Endodermal cell (in vitro differentiated cells): ENCODE measurements at regions not wholly inside any gene's neighbourhood (a gene's known extent, or its start where the extent isn't known, plus 50 kb on each side); places are given as distances from the start of the nearest gene placed in this dataset.

ENCODE experiments used
- DNase-seq: peaks from one replicate; pipeline ENCODE4 v3.0.0-alpha.2; 2017
- H3K27ac ChIP-seq: 2 replicates; pipeline ENCODE4 v1.5.1; 2013; ENCODE audit warnings: mild to moderate bottlenecking, low read depth, low read length, moderate library complexity
- H3K27me3 ChIP-seq: 2 replicates; pipeline ENCODE4 v1.6.1; 2013; ENCODE audit warnings: mild to moderate bottlenecking, low read length, moderate library complexity; ENCODE audit not compliant: insufficient read depth, control insufficient read depth, poor library complexity, severe bottlenecking
- H3K36me3 ChIP-seq: 2 replicates; pipeline ENCODE4 v1.7.0; 2013; ENCODE audit warnings: mild to moderate bottlenecking, low read length, moderate library complexity; ENCODE audit not compliant: control insufficient read depth, insufficient read depth
- H3K4me1 ChIP-seq: one replicate; pipeline ENCODE4 v1.7.0; 2013; ENCODE audit warnings: low read length; ENCODE audit not compliant: control insufficient read depth, insufficient read depth
- H3K4me3 ChIP-seq: 2 replicates; pipeline ENCODE4 v1.5.1; 2013; ENCODE audit warnings: mild to moderate bottlenecking, low read length, moderate library complexity
- H3K9ac ChIP-seq: 2 replicates; pipeline ENCODE4 v1.6.1; 2013; ENCODE audit warnings: mild to moderate bottlenecking, low read length, moderate library complexity; ENCODE audit not compliant: poor library complexity, severe bottlenecking; ENCODE audit errors: extremely low read depth
- H3K9me3 ChIP-seq: 2 replicates; pipeline ENCODE4 v1.6.1; 2013; ENCODE audit warnings: mild to moderate bottlenecking, low read length, moderate library complexity; ENCODE audit not compliant: control insufficient read depth
- H3K27ac Mint-ChIP-seq: 2 replicates; pipeline ENCODE4 v1.8.0; 2020; ENCODE audit warnings: mixed read lengths
- H3K27me3 Mint-ChIP-seq: 2 replicates; pipeline ENCODE4 v1.8.0; 2021; ENCODE audit warnings: mild to moderate bottlenecking, mixed read lengths; ENCODE audit not compliant: insufficient read depth
- H3K36me3 Mint-ChIP-seq: 2 replicates; pipeline ENCODE4 v1.8.0; 2020; ENCODE audit warnings: low read depth, mixed read lengths
- H3K4me1 Mint-ChIP-seq: 2 replicates; pipeline ENCODE4 v1.8.0; 2020; ENCODE audit warnings: mixed read lengths
- H3K4me3 Mint-ChIP-seq: 2 replicates; pipeline ENCODE4 v1.8.0; 2020; ENCODE audit warnings: mild to moderate bottlenecking, moderate library complexity, mixed read lengths
- H3K9me3 Mint-ChIP-seq: 2 replicates; pipeline ENCODE4 v1.8.0; 2020; ENCODE audit warnings: mild to moderate bottlenecking, mixed read lengths
- WGBS, 2 experiments: methylation state at CpG; one replicate each; pipeline versions ENCODE4 v1.1.5 to v1.1.7; 2013; ENCODE audit warnings: missing lambda C conversion rate in 2 of 2, mixed read lengths in 1 of 2; ENCODE audit not compliant: insufficient coverage in 1 of 2, insufficient read length in 1 of 2; 5-methylcytosine and 5-hydroxymethylcytosine counted together
- TF ChIP-seq, protein P1 (sequence below): fragments of 200-600 bp; sonication (generic); conservative IDR thresholded peaks from 2 replicates; pipeline ENCODE4 v1.5.0; 2021; ENCODE audit warnings: antibody characterized with exemption, mild to moderate bottlenecking

DNA sequence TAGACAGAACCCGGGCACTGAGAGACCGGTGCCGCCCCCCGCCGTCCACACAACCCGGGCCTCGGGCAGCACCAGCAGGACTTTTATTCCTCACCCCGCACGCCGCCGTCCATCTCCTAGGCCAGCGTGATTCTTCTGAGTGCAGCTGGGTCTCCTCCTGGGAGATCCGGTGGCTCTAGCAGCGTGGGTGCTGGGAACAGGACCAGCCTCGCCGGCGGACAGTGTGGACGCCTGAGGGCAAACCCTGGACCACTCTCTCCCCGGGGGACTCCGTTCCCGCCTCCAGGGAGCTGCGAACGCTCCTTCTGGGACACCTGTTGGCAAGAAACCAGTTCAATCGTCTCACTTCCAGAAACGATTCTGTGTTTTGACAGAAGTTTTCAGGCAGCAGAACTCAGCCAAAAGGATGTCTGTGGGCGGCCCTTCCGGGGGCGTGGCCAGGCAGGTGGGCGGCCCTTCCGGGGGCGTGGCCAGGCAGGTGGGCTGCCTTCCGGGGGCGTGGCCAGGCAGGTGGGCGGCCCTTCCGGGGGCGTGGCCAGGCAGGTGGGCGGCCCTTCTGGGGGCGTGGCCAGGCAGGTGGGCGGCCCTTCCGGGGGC lies 130.7 kb downstream of the DLL1 start:
- DNase-seq = peak; percentile 73
- Histone ChIP-seq H3K4me3 (no peak overlapping the region), H3K9me3 (no peaks in the 10 kb centered on the region), H3K27ac (no peak overlapping the region), H3K9ac (no peak overlapping the region), H3K36me3 (no peaks in the 10 kb centered on the region), H3K4me1 (no peaks in the 10 kb centered on the region), H3K27me3 (no peaks in the 10 kb centered on the region)
- no peak overlapping the region for H3K4me3 Mint-ChIP-seq
- TF ChIP-seq, protein P1, sequence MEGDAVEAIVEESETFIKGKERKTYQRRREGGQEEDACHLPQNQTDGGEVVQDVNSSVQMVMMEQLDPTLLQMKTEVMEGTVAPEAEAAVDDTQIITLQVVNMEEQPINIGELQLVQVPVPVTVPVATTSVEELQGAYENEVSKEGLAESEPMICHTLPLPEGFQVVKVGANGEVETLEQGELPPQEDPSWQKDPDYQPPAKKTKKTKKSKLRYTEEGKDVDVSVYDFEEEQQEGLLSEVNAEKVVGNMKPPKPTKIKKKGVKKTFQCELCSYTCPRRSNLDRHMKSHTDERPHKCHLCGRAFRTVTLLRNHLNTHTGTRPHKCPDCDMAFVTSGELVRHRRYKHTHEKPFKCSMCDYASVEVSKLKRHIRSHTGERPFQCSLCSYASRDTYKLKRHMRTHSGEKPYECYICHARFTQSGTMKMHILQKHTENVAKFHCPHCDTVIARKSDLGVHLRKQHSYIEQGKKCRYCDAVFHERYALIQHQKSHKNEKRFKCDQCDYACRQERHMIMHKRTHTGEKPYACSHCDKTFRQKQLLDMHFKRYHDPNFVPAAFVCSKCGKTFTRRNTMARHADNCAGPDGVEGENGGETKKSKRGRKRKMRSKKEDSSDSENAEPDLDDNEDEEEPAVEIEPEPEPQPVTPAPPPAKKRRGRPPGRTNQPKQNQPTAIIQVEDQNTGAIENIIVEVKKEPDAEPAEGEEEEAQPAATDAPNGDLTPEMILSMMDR = no peak
- no peaks in the 10 kb centered on the region for H3K4me1 Mint-ChIP-seq
- H3K9me3 Mint-ChIP-seq = no peaks in the 10 kb centered on the region
- 90 to 93% methylated on average over 22 to 40 of the region's 40 CpGs for WGBS, 2 experiments
- H3K27ac Mint-ChIP-seq = no peak overlapping the region
- no peaks in the 10 kb centered on the region for H3K36me3 Mint-ChIP-seq
- no peaks in the 10 kb centered on the region for H3K27me3 Mint-ChIP-seq

DNA sequence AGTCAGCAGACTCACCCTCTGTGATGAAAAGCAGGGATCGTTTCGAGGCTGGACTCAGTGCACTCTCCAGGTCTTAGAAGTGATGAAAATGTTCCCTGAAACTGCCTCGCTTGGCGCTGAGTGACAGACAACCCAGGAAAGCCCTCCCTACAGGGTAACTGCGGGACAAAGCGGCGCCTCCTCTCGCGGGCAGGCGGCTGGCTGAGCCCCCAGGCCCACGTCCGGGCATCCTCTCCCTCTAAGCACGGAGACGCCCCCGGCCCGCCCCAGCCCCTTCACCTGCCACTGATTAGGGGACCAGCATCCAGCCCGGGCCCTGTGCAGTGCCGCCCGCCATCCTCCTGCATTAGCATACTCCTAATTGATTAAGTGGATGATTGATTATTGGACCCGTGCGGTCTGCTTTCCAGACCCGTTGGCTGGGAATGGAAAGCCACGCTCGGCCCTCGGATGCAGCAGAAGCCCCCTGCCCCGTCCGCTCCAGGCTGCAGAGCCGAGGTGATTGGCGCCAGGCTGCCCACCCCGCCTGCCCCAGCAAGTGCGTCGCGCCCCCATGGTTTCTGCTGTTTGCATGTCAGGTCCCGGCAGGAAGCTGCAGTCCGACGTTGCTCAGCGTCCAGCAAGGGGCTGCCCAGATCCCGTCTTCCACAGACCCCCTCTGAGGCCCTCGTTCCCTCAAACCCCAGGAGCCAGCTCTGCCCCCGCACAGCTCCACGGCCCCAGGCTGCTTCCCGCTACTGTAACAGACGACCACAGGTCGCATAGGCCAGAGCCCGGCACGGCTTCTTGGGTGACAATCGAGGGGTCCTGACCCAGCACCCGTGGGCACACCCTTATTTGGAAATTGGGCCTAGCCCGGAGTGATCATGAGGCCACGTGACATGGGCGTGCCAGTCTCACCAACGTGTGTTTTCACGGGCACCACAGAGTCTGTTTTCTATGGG lies 131.6 kb downstream of the DLL1 start:
- TF ChIP-seq, protein P1 = no peak
- Histone ChIP-seq H3K4me3 (no peak overlapping the region), H3K27ac (peak overlapping the region; percentile 32), H3K9ac (no peak overlapping the region), H3K9me3 (no peaks in the 10 kb centered on the region), H3K4me1 (no peaks in the 10 kb centered on the region), H3K27me3 (no peaks in the 10 kb centered on the region), H3K36me3 (no peaks in the 10 kb centered on the region)
- no peaks in the 10 kb centered on the region for H3K4me1 Mint-ChIP-seq
- H3K27ac Mint-ChIP-seq = no peak overlapping the region
- no peaks in the 10 kb centered on the region for H3K36me3 Mint-ChIP-seq
- H3K9me3 Mint-ChIP-seq = no peaks in the 10 kb centered on the region
- peak; percentile 38 for DNase-seq
- H3K27me3 Mint-ChIP-seq = no peaks in the 10 kb centered on the region
- H3K4me3 Mint-ChIP-seq = no peak overlapping the region
- 87 to 96% methylated on average over 41 to 53 of the region's 53 CpGs for WGBS, 2 experiments

DNA sequence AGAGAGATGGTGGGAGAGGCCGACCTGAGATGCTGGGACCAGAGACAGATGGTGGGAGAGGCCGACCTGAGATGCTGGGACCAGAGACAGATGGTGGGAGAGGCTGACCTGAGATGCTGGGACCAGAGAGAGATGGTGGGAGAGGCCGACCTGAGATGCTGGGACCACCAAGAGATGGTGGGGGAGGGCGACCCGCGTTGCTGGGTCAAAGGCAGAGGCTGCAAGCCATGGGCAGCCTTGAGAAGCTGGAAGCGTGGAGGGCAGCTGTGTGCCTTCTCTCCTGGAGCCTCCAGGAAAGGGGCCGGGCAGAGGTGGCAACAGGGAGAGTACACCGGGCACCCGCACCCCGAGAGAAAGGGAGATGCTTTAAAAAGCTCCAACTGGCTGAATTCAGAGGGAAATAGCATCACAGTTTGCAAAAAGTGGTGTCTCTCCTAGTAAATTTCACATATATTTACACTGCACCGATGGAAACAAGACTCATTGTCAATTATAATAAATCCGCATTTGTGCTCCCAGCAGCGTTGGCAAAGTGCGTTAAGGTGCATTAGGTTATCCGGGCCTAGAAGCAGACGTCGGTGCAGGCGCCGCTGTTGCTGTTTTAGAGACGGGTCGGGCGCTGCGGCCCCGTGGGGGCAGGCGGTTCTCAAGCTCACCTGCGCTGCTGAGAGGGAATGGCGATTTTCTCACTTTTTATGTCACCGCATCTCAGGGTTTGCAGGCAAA lies 132.4 kb downstream of the DLL1 start:
- DNase-seq = no peak
- TF ChIP-seq, protein P1 = no peak
- Mint-ChIP-seq H3K4me1 (no peaks in the 10 kb centered on the region), H3K27me3 (no peaks in the 10 kb centered on the region), H3K4me3 (no peak overlapping the region), H3K9me3 (no peaks in the 10 kb centered on the region), H3K27ac (no peak overlapping the region), H3K36me3 (no peaks in the 10 kb centered on the region)
- Histone ChIP-seq H3K9ac (no peak overlapping the region), H3K36me3 (no peaks in the 10 kb centered on the region), H3K27ac (peak overlapping the region; percentile 17), H3K4me3 (no peak overlapping the region), H3K9me3 (no peaks in the 10 kb centered on the region), H3K4me1 (no peaks in the 10 kb centered on the region), H3K27me3 (no peaks in the 10 kb centered on the region)
- 93% methylated on average over 8 to 29 of the region's 29 CpGs for WGBS, 2 experiments
